Stimulated activated CD4-positive, alpha-beta T cell treated with anti-CD3 and anti-CD28 coated beads, Interleukin-2, amount 100 ng/mL, for 48 hours (primary cell): ENCODE measurements at regions not wholly inside any gene's neighbourhood (a gene's known extent, or its start where the extent isn't known, plus 50 kb on each side); places are given as distances from the start of the nearest gene placed in this dataset.

Experiments
- DNase-seq, 2 donors: peaks; one replicate each; pipeline ENCODE4 v3.0.0-alpha.2; 2020

DNA sequence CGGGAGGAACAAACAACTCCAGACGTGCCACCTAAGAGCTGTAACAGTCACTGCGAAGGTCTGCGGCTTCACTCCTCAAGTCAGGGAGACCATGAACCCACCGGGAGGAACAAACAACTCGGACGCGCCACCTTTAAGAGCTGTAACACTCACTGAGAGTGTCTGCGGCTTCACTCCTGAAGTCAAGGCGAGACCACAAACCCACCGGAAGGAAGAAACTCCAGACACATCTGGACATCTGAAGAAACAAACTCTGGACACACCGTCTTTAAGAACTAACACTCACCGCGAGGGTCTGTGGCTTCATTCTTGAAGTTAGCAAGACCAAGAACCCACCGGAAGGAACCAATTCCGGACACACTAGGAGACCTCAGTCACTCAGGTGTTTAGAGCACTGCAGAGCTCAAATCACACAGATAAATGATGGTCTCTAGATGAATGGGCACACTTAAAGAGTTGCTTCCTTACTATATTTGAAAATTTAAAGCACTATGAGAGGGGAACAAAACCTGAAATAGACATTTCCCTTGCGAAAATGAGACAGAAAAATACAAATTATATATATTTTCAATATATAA, 587.7 kb upstream of the ADGRL4 start:
- DNase-seq = no peak

DNA sequence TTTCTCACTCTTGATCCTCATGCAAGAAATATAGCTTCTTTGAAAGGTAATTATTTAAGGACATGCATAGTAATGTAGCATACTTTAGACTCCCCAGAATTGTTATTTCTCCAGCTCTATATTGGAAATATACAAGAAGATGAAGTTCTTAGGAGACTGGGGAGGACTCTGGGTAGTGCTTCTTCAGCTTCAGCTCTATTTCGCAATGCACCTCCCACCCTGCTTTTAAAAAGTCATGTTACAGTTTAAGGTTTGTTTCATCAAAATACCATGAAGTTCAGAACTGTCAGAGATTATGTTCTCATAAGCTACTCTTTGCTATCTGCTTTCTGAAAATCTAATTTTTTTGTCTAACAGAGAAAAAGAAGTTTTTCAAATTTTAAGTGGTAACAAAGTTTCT, 586.2 kb upstream of the ADGRL4 start:
- DNase-seq = no peak

DNA sequence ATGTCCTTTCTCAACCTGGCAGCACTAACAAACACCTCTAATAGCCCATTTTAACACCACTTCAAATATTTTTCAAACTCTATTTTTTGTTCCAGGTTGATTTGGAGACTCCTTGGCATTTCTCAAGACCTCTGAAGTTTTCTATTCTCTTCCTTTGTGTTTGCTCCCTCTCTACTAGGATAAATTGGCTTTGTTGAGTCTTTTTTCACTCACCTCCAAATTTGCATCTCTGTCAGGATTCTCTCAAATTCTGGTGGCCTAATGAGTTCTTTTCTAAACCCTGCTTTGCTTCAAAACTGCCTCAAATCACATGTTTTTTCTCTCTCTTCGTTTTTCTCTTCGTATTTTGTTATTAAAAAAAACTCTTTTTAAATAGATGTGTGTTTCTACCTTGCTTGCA, 582.2 kb upstream of the ADGRL4 start:
- no peak for DNase-seq

DNA sequence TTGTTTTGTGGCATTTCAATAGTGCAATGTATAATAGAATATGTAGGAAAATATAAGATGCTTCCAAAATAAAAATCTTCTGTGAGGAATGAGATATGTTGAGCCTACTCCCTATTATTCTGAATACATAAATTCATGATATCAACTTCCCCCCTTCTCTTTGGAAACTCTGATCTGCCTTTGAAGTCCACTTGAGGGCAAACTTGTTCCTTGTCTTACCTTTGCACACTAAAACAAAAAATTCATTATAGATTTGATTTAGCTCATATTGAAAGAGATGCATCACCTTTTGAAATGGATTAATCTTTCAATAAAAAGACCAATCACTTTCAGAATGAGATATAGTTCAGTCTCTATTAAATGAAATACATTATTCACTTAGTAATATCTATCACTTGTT, 580.7 kb upstream of the ADGRL4 start:
- DNase-seq = no peak

DNA sequence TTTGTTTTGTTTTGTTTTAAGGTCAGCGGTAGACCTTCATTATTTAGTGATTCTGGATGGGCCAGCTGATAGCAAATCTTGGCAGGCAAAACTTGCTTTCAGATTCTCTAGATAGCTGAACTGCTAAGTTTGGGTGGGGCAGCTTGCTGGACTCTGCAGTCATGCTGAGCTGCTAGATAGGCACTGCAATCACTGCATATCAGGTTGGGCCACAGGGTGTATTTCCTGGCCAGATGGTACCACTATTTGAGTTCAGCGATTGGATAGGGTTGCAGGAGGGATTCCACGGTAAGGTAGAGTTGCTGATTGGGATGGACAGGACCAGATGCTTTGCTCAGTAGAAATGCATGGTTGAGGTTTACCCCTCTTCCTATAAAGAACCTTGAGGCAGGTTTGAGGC, 579.3 kb upstream of the ADGRL4 start:
- no peak for DNase-seq

DNA sequence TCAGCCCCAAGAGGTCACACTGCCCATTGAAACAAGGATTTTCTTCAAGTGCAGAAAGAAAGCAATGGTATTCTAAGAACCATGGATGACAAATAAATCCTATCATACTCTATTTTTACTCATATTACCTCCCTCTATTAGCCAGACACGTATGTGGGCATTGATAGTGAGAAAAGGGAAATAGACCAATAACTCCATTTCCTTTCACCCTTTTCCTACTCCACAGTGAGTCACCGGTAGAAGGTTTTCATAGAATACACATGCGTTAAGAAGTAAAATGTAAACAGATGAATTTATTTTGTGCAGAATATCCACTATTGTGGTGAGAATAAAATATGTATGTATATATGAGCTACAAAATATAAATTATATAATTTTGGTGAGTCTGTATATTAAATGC, 568.9 kb upstream of the ADGRL4 start:
- DNase-seq = no peak

DNA sequence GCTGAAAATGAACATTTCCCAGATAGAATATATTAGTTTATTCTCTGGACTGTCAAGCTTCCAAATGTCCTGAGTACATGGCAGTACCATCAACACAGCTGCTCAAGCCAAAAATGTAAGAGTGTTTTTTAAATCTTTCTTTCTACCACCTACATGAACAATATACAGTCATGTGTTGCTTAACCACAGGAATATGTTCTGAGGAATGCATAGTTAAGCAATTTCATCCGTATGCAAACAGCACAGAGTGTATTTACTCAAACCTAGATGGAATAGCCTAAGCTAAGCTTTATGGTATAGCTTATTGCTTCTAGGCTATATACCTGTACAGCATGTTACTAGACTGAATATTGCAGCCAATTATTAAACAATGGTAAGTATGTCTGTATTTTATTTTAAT, 561.9 kb upstream of the ADGRL4 start:
- DNase-seq = no peak

DNA sequence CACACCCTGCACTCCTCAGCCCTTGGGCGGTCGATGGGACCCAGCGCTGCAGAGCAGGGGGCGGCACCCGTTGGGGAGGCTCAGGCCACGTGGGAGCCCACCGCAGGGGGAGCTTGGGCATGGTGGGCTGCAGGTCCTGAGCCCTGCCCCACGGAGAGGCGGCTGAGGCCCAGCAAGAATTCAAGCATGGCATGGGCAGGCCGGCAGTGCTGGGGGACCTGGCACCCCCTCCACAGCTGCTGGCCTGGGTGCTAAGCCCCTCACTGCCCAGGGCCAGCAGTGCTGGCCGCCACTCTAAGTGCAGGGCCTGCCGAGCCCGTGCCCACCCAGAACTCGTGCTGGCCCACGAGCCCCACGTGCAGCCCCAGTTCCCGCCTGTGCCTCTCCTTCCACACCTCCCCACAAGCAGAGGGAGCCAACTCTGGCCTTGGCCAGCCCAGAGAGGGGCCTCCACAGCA, 555.0 kb upstream of the ADGRL4 start:
- DNase-seq = no peak

DNA sequence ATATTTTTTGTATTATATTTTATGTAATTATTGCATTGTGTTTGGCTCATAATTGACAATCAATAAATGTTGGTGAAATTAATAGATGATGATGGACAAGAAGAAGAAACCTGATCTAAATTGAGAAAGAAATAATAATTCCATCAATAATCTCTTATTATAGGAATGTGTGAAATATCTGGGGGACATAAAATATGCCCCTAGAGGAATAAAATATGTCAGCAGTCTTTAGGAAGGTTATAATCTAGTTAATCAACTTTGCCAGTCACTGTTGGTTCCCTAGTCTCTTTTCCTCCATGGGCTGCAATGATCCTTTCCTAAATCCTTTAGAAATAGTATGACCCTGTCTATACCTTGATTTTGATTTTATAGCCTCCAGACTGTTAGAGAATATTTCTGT, 549.7 kb upstream of the ADGRL4 start:
- DNase-seq = no peak

DNA sequence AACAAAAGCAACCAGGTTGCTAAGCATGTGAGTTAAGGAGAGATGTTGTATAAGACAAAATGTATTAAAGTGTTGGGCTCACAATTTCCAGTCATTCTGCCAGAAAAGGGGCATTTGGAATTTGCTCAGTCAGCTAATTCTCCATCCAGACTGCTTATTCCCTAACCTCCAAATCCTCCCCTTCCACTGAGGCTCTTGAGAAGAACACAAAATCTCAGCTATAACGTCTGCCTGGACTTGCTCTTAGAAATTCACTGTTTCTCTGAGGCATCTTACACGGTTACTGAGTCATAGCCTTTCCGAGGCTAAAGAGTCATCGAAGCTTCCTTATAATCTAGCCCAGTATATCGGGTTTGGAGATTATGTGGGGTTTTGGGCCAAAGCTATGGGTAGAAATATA, 548.2 kb upstream of the ADGRL4 start:
- DNase-seq = no peak

DNA sequence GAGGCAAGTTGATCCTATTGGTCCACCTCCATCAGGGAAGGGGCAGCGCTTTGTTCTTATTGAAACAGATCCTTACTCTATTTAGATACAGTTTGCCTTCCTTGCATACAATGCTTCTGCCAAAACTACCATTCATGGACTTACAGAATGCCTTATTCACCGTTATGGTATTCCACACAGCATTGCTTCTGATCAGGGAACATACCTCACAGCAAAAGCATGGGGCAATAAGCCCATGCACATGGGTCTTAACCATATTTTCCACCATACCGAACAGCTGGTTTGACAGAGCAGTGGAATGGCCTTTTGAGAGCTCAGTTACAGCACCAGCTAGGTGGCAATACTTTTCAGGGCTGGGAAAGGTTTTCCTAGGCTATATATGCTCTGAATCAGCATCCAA, 544.8 kb upstream of the ADGRL4 start:
- DNase-seq = no peak

DNA sequence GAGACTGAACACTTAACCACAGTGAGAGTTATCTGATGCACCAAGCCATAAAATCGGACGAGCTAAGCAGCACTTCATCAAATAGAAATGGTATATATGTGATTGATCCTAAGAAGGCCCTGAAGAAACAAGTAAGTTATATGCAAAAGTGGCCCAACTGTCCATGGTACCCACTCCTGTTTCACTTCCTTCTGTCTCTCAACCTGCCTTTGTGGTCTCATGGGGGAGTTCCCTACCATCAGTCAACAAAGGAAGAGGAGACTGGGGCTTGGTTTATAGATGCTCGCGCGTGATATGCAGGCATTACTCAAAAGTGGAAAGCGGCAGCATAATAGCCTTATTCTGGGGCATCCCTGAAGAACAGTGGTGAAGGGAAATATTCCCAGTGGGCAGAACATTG, 543.9 kb upstream of the ADGRL4 start:
- DNase-seq = no peak

DNA sequence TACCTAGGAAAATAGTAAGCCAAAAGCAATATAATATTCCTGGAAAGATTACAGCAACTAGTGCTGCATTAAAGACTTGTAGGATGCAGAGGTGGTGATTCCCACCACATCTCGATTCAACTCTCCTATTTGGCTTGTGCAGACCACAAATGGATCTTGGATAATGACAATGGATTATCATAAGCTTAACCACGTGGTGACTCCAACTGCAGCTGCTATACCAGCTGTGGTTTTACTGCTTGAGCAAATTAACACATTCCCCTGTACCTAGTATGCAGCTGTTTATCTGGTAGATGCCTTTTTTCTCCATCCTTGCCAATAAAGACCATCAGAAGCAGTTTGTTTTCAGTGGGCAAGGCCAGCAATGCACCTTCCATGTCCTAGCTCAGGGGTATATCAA, 542.7 kb upstream of the ADGRL4 start:
- DNase-seq = no peak

DNA sequence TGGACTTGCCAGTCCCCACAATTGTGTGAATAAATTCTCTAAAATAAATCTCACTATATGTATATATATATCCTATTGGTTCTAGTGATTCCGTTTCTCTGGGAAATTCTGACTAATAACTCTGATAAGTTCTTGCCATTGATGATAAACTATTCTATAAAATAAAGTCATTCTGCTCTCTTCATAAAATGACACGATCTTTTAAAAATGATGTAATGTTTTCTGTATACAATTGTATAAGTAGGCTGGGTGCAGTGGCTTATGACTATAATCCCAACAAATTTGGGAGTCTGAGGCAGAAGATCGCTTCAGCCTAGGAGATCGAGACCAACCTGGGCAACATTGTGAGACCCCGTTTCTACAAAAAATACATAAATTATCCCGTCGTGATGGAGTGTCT, 541.0 kb upstream of the ADGRL4 start:
- DNase-seq = no peak

DNA sequence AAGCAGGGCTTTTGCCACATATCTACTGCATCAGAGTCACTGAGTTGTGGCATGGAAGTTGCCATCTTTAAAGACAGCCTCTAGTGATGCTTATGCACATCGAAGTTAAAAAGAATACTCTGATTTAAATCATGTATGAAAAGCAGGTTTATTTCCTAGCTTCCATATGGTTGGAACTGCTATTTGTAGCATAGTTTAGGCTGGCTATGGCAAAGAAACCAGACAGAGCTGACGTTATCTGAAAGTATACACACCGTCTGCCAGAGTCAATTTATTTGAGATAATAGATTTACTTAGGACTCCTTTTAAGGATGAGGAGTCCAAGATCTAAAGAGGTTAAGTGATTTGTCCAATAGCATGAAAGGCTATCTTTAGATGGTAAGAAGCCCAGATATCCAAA, 536.9 kb upstream of the ADGRL4 start:
- no peak for DNase-seq

DNA sequence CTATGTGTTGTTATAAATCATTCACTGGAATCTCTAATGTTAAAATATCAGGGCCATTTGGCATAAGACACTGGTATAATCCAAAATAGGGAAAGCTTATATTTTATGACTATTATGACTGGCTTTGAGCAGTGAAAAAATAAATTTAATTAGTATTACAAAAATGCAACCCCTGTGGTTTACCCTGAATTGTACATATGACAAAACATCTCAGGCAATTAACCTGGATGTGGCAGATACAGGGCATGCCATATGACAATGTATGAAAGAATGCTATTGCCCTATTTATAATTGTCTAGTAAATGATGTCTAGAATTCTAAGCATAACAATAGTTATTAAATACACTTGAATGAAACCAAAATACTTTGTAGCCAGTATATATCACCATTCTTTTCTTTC, 532.5 kb upstream of the ADGRL4 start:
- DNase-seq = no peak

DNA sequence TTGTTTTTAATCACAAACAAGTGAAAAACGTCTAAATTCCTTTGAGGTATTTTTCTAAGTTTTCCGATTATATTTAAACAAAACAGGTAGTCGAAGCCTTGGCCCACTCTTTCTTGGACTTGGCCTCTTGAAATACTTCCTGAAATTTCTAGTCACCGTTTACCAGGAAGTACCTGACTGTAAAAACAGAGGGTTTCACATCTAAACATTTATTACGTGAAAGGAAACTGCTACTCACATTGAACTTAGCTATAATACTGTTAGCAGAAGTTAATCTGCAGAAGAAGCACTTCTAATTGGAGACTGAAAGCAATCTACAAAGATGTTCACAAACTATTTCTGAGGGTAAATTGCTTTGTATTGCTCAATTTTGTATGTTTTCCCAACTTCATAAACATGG, 526.0 kb upstream of the ADGRL4 start:
- no peak for DNase-seq

DNA sequence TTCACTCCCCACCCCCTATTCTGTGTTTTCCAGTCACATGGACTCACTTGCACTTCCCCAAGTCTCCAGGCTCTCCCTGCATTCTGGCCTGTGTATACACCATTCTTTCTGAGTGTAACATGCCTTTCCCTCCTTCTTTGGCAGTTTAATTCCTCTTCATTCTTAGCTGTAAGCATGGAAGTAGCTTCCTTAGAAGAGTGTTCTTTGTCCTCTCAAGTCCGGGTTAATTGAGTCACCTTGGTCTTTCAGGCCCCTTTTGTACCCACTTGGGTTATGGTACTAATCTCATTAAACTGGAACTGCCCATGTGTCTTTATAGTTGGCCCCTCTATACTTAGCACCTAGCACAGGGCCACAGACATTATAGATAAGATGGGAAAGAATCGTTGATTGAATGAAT, 525.3 kb upstream of the ADGRL4 start:
- no peak for DNase-seq

DNA sequence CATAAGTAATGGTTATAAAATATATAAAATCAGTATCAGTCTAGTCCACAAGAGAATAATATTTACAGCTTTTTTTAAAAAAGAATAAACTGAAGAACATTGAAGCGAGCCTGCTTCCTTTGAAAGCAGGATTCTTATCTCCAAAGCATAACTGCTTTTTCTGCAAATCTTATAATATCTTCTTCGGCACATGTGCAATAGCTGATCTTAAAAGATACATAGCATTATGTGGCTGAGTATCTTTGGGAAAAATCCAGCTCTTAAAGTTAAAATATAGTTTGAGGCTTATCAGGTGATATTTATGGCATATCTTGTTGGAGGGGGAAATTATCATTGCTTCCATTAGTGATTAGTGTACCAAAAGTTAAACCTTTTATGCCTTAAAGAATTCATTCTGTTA, 523.9 kb upstream of the ADGRL4 start:
- DNase-seq = no peak

DNA sequence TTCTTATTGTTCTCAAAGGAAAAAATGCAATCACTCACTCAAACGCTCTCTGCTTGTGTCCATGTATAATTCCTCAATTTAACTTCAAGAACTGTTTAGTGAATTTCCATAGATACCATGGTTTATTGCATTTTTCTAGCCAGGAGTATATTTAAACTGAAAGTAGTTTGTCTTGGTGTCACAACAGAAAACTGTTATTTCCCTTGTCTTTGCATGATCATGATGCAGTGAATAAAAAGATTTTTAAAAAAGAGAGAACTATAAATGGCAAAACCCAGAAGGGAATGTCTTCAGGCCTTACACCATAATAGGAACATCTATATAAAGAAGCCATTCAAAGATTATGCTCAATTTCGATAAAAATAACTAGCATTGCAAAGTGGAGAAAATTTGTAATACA, 523.5 kb upstream of the ADGRL4 start:
- no peak for DNase-seq

DNA sequence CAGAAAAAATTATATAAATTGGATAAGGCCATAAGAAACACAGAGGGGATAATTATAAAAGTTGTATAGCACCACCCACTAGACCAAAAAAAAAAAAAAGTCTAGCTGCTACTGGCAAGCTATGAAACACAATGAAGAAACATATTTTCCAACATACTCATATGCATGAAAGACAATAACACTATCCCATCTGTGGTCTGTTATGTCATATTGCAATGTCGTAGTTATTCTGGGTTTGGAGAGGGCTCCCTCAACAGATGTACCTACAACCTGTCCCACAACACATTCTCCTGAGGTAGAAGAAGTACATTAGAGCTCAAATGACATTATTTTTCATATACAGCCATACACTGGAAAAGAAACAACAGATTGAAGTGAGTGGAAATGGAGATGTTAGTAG, 517.6 kb upstream of the ADGRL4 start:
- DNase-seq = no peak

DNA sequence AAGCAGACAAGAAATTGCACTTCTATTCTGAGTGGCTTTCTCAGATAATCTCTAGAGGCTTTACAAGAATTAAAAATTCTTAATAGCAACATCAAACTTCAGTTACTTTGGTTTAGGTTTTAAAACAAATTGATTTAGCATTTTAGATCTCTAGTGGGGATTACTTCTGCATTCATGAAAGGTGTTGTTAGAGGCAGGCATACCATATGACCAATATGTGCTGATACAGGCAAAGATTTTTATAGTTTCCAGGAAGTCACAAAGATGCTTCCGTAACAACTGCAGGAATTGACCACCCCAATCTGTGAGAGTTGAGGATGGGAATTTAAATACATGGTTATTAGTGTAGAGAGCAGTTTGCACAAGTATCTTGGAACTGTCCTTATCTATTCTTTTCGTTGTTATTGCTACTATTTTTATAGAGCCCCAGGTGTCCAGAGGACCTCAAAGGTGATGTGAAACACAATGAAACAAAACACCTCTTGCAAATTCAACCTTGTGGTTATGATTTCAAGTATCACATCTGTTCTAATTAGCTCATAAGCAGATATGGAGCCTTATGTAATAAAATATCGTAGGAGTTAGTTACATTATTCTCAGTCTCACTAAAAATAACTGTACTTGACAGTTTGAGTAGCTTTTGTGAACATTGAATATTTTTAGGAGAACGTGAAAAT, 512.7 kb upstream of the ADGRL4 start:
- DNase-seq = no peak

DNA sequence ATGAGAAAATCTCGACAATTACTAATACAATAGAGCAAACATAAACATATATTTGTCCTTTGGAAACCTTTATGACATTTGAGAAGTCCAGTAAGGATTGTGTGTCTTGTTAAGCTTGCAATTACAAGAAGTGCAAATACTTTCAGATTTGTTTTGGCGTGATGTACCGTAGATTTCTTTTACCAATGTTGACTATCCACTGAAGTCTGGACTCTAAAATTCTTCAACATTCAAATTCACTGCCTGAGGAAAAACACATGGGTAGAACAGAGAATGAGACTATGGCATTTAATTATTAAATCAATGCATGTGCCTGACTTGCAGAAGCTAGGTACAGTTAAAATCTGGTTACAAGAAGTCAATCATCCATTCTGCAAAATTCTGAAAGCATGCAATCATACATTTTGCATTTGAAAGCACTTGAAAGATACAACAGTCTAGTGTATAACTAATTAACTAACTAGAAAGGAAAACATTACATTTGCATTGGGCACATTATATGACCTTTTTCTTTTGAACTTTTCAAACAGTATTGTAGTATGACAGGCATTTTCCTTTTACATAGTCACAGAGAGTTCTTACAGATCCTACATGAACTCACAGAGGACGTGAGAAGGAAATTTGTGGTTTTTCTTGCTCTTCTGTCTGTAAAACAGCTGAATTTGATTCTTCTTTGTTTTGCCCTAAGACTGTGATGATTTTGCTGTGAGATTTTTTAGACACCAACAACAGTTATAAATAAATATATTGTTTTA, 511.1 kb upstream of the ADGRL4 start:
- DNase-seq = no peak

DNA sequence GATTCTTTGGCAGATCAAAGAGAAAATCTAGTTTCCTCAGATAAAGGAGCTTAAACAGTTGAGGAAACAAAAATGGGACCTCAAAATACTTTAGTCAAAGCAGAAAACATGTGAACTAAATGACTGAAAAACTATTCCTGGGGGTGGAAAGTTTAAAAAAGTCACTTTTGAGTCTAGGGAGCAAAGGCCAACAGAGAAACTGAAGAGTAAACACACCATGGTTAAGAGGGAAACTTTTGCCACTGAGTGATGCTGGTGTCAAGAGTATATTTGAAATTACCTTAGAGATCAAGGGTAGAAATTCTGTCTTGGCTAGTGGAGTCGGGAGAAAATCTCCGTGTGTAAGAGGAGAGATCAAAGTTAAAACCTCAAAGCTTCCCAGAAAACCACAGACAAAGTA, 501.2 kb upstream of the ADGRL4 start:
- DNase-seq = no peak

DNA sequence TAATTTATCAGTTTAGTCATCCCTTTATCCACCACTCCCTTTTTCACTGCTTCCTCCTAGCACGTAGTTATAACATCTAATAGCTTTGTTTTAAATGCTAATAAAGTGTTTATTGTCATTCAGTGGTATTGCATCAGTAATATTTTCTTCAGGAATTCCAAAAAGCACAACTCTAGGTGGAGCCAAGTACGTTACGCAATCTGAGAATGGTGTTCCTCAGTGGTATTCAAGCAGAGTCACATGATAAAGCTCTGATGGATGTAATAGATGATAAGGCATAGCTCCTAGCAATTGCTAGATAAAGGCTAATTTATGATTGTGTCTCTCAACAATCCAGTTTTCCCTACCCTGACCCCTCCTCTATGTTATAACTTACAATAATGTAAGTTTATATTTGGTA, 494.6 kb upstream of the ADGRL4 start:
- DNase-seq = no peak
